GM23248 (cell line): ENCODE measurements at regions not wholly inside any gene's neighbourhood (a gene's known extent, or its start where the extent isn't known, plus 50 kb on each side); places are given as distances from the start of the nearest gene placed in this dataset.

Source experiments
- EZH2 ChIP-seq: fragments of 200-600 bp; sonication (generic); IDR thresholded peaks from 2 replicates; pipeline ENCODE4 v1.6.1; 2018; ENCODE audit warnings: antibody characterized with exemption, mild to moderate bottlenecking; ENCODE audit not compliant: insufficient read depth, poor library complexity, severe bottlenecking
- EZH2phosphoT487 ChIP-seq: fragments of 200-600 bp; sonication (generic); IDR thresholded peaks from 2 replicates; pipeline ENCODE4 v1.6.1; 2018; ENCODE audit warnings: antibody characterized with exemption, moderate library complexity, mild to moderate bottlenecking, low read depth; ENCODE audit not compliant: insufficient read depth

- no peak for TF ChIP-seq EZH2
- no peak for TF ChIP-seq EZH2phosphoT487
Measured at GRCh38 chr3:21991061-21991460, 240.1 kb upstream of the ZNF385D start.
